HG03196 (cell line): ENCODE measurements at regions not wholly inside any gene's neighbourhood (a gene's known extent, or its start where the extent isn't known, plus 50 kb on each side); places are given as distances from the start of the nearest gene placed in this dataset.
"Not testable (repeated sequence)": the region's sequence is repeated elsewhere in the genome, so short reads cannot be mapped to it uniquely, and the experiment has no call there.

Source experiments
- ATAC-seq: cut with Tn5 transposase; IDR thresholded peaks from one replicate; pipeline ENCODE4 v1.9.1; 2021; ENCODE audit not compliant: unreplicated experiment

DNA sequence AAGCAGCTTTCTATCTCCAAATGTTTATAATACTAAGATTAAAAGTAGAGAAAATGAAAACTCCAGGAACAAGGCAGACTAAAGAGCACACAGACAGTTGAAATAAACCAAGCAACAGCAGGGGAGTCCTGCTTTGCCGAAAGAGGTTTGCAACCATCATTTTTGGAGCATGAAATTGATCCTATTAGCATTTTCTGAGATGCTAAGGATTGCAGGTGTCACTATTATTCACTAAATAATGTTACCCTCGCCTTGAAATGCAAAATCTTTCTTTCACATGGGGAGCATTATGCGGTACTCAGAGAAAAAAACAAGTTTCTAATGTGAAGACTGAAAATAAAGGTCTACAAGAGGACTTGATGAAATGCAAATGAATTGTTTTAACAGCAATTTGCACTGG lies 81.7 kb upstream of the DNAJC10 start:
- ATAC-seq, result no peak

DNA sequence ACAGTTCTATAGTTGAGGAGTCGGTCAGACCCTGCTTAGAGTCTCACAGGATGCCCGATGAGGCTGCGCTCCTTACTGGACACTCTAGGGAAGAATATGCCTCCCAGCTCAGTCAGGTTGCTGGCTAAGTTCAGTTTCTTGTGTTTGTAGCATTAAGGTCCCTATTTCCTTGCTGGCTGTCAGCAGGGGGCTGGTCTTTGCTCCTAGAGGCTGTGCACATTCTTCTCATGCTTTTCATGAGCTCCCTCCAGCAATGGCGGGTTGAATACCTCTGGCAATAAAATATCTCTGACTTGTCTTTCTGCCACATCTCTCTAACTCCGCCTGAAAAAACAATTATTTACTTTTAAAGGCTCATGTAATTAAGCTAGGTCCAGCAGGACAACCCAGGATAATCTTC lies 79.4 kb upstream of the DNAJC10 start:
- ATAC-seq, result no peak

DNA sequence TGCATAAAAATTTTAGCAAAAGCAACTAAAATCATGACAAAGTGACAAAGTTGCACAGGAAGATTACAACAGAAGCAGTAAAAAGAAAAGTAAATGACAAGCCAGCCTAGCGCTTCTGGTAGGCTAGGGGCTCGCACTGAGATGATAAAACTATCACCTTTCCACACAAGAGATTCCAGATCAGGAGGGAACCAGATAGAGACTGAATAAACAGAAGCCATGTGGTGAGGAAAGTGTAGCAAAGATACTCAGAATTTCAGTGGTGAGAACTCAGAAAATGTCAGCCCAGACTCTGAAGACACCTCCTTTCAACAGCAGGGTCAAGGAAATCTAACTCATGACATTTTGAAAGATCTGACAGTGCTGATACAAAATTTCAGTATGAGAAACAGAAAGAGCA lies 77.4 kb upstream of the DNAJC10 start:
- ATAC-seq, result no peak

DNA sequence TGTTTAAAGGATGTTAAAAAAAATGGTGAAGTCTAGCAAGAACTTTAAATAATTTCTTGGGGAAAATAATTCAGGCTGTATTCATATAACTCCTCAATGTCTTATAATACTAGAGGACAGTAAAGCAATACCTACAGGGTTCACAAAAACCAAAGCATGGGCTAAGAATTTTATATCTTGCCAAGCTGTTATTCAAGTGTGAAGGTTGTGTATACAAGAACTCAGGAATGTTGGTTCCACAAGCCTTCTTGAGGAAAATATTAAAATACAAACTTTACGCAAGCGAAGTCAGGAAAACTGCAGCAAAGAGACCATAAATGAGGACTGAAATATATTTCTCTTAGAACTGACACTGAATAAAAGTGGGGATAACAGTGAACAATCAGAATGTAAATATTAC lies 76.1 kb upstream of the DNAJC10 start:
- ATAC-seq, result no peak

DNA sequence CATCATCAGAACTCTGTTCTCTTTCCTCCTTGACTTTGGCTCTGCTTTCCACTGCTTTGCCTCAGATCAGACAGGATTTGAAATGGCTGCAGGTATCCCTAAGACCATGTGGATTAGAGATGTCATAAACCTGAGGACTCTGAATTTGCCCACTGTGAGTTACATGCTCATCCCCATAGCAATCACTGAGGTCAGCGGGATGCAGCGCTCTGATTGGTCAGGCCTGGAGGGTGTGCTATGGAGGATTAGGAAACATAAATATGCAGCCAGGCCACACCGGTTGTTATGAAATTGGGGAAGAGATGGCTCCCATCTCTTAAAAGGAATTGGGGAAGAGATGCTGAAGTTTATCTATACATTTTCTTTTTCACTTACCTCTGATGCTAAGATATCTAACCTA lies 73.7 kb upstream of the DNAJC10 start:
- peak; percentile 99 for ATAC-seq

DNA sequence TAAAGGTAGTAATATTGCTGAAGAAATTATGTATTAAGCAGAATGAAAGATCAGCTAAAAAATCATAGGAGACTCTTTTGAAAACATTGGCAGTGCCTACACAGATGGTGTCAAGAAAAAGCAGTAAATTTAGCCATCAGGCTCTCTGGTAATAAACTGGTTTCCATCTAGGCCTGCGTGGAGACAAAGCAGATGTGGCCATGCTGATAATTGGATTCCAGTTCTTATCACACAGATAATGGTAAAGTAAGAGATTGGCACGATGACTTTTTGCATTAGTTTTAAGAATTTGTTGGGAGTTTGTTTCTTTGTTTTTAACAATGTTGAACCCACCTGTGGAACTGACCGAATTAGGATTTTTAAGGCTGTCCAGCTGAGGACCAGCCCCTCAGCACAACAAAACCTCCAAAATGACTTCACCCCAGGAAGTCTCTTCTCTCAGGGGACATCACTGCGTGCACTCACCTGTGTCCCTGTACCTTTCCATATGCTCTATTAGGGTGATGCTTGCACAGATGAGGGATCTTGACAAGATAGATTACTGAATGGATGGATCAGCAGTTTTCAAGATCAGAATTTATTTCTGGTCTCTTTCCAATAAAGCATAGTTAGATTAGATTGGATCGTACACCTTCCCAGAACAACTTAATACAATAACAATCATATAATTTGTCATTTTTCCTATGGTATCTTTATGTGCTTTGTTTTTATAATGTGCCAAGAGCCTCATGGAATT lies 69.1 kb upstream of the DNAJC10 start:
- ATAC-seq, result no peak

DNA sequence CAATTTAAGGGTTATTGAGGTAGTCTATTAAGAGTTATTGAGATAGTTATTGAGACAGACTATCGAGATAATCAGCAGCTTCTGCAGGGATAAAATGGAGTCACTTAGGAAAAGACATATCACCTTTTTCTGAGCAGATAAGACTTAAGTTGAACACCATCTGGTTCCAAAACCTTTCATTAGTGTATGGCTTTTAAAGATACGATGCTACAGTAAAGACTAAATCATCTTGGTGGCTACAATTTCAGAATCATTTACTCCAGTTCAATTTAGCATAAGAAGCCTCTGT lies 68.6 kb upstream of the DNAJC10 start:
- no peak for ATAC-seq

DNA sequence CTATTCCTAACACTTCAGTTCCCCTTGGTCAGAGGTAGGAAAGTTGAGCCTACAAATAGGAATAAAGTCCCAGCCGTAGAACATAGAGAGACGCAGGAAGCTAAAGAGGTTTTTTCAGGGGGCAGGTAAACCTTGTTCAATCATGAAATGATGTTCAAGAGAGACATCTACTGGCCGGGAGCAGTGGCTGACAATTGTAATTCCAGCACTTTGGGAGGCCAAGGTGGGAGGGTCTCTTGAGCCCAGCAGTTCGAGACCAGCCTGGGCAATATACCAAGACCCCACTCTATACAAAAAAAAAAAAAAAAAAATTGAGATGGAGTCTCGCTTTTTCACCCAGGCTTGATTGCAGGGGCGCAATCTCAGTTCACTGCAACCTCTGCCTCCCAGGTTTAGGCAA lies 66.7 kb upstream of the DNAJC10 start:
- no peak for ATAC-seq

DNA sequence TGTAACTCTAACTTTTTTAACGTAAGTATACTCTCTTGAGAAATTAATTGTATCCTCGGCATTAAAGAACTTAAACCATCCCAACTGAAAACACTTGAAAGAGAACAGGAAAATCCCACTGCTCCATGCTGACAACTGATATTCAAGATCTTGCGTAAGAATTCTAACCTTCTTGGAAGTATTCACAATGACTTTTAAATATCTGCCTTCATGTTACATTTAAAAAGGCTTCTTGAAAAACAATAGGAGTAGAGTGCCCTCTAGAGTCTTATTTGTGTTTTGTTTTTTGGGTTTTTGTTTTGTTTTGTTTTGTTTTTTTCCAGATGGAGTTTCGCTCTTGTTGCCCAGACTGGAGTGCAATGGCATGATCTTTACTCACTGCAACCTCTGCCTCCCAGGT lies 65.4 kb upstream of the DNAJC10 start:
- ATAC-seq, result no peak

DNA sequence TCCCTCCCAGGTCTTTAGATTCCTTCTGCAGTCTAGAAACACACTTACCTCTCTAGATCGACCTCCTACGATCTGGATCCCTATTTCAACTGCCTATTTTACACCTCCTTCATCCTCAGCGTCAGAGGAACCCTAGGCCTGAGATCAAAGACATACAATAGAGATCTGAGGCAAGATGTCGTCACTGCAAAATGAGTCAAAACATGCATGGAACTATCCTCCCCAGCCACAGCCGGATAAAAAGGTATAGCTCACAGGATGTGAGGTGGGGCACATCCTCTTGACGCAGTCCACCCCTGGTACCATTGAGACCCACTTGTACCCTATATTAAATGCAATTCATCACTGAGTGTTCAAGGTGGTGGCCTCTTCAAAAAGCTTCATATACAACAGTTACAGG lies 63.7 kb upstream of the DNAJC10 start:
- ATAC-seq, result no peak

DNA sequence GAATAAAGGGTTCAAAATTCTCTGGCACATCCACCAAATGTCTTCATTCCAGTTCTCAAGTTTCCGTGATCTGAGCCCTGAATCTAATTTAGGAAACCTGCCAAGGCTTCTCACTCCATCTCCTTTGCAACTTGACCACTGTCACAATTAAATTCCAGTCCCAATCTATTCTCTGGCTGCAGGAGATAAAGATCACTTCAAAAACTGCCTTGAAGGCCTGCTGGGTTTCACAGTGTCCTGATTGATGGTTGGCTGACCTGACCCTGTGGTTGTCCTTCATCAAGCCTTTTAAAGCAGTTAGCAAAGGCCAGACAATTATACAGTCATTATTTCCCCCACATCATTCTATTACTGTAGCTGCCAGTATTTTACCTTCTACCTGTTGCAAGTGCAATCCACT lies 60.3 kb upstream of the DNAJC10 start:
- ATAC-seq, result no peak

DNA sequence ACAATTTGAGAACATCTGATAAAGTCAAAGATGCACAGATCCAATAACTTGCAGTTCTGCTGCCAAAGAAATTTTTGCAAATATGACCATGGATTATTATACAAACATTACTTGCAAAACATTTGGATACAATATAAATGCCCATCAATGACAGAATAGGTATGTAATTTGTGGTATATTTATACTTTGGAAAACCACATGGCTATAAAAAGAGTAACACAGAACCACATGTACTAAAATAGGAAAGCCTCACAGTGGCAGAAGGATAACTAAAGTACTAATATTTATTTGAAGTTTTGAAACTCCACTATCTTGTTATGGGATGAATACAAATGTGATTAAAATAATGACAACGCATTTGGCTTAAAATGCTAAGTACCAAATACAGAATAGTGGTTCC lies 51.8 kb upstream of the DNAJC10 start:
- ATAC-seq, result no peak

DNA sequence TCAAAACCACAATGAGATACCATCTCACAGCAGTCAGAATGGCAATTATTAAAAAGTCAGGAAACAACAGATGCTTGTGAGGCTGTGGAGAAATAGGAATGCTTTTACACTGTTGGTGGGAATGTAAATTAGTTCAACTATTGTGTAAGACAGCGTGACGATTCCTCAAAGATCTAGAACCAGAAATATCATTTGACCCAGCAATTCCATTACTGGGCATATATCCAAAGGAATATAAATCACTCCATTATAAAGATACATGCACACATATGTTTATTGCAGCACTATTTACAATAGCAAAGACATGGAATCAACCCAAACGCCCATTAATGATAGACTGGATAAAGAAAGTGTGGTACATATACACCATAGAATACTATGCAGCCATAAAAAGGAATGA lies 50.6 kb upstream of the DNAJC10 start:
- ATAC-seq, result not testable (repeated sequence)
